ENCODE measurements at regions not wholly inside any gene's neighbourhood (a gene's known extent, or its start where the extent isn't known, plus 50 kb on each side); places are given as distances from the start of the nearest gene placed in this dataset.

GRCh38 chr16:7185165-7185564 lies 147.5 kb upstream of the RBFOX1 start:
- DNase-seq (ENCODE audit: low read depth), result no peak

- no peak for DNase-seq (ENCODE audit: low read depth)
Measured at GRCh38 chr16:7183768-7184167, 148.9 kb upstream of the RBFOX1 start.

- no peak for DNase-seq (ENCODE audit: low read depth)
Measured at GRCh38 chr16:7182510-7183109, 150.0 kb upstream of the RBFOX1 start.

GRCh38 chr16:7177875-7178274 lies 154.8 kb upstream of the RBFOX1 start:
- DNase-seq (ENCODE audit: low read depth), result no peak

GRCh38 chr16:7171151-7171550 lies 161.5 kb upstream of the RBFOX1 start:
- DNase-seq (ENCODE audit: low read depth), result no peak

GRCh38 chr16:7167626-7168025 lies 165.0 kb upstream of the RBFOX1 start:
- no peak for DNase-seq (ENCODE audit: low read depth)

- no peak for DNase-seq (ENCODE audit: low read depth)
Measured at GRCh38 chr16:7161891-7162290, 170.8 kb upstream of the RBFOX1 start.

GRCh38 chr16:7160093-7160492 lies 172.6 kb upstream of the RBFOX1 start:
- no peak for DNase-seq (ENCODE audit: low read depth)

- DNase-seq (ENCODE audit: low read depth), result no peak
Measured at GRCh38 chr16:7158481-7158880, 174.2 kb upstream of the RBFOX1 start.

GRCh38 chr16:7150230-7150629 lies 182.4 kb upstream of the RBFOX1 start:
- no peak for DNase-seq (ENCODE audit: low read depth)

GRCh38 chr16:7148606-7149005 lies 184.0 kb upstream of the RBFOX1 start:
- DNase-seq (ENCODE audit: low read depth), result no peak

GRCh38 chr16:7140899-7141298 lies 191.7 kb upstream of the RBFOX1 start:
- DNase-seq (ENCODE audit: low read depth), result no peak

GRCh38 chr16:7137560-7138330 lies 194.9 kb upstream of the RBFOX1 start:
- DNase-seq (ENCODE audit: low read depth), result no peak

GRCh38 chr16:7132465-7132864 lies 200.2 kb upstream of the RBFOX1 start:
- no peak for DNase-seq (ENCODE audit: low read depth)

GRCh38 chr16:7124701-7125100 lies 207.9 kb upstream of the RBFOX1 start:
- DNase-seq (ENCODE audit: low read depth), result no peak

GRCh38 chr16:7124242-7124641 lies 208.4 kb upstream of the RBFOX1 start:
- DNase-seq (ENCODE audit: low read depth), result no peak

- no peak for DNase-seq (ENCODE audit: low read depth)
Measured at GRCh38 chr16:7116734-7117133, 215.9 kb upstream of the RBFOX1 start.

- no peak for DNase-seq (ENCODE audit: low read depth)
Measured at GRCh38 chr16:7115898-7116297, 216.7 kb upstream of the RBFOX1 start.

- no peak for DNase-seq (ENCODE audit: low read depth)
Measured at GRCh38 chr16:7113949-7114348, 218.7 kb upstream of the RBFOX1 start.

GRCh38 chr16:7113395-7113794 lies 219.2 kb upstream of the RBFOX1 start:
- no peak for DNase-seq (ENCODE audit: low read depth)

GRCh38 chr16:7111265-7111664 lies 221.4 kb upstream of the RBFOX1 start:
- no peak for DNase-seq (ENCODE audit: low read depth)

GRCh38 chr16:7107436-7107835 lies 225.2 kb upstream of the RBFOX1 start:
- no peak for DNase-seq (ENCODE audit: low read depth)

GRCh38 chr16:7103056-7103455 lies 229.6 kb upstream of the RBFOX1 start:
- no peak for DNase-seq (ENCODE audit: low read depth)

- DNase-seq (ENCODE audit: low read depth), result no peak
Measured at GRCh38 chr16:7101054-7101453, 231.6 kb upstream of the RBFOX1 start.

Data from activated T-helper 9 cell treated with anti-CD3 and anti-CD28 coated beads, Interleukin-2, amount 50 U/mL, for 16 hours (primary cell).